Central memory CD4-positive, alpha-beta T cell (primary cell): ENCODE measurements at regions not wholly inside any gene's neighbourhood (a gene's known extent, or its start where the extent isn't known, plus 50 kb on each side); places are given as distances from the start of the nearest gene placed in this dataset.

Experiments
- DNase-seq: peaks from one replicate; pipeline ENCODE4 v3.0.0; 2022

DNA sequence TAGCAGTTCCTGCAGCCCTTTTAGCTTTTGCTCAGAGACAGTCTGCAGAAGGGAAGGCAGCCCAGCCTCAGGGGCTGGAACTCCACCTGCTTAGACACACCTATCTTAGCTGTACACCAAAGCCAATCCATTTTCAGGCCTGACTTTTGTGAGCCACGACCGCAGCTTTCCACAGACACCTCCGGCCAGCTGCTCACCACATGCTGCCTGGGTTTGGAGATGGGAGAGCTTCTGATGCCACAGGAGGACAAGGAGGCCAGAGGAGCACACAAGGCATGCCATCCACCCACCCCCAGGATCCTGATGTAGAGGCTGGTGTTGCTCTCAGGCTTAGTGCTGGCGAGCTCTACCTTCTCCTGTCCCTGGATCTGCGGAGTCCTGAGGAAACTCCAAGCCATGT lies 141.8 kb upstream of the NALF2 start:
- DNase-seq: no peak

DNA sequence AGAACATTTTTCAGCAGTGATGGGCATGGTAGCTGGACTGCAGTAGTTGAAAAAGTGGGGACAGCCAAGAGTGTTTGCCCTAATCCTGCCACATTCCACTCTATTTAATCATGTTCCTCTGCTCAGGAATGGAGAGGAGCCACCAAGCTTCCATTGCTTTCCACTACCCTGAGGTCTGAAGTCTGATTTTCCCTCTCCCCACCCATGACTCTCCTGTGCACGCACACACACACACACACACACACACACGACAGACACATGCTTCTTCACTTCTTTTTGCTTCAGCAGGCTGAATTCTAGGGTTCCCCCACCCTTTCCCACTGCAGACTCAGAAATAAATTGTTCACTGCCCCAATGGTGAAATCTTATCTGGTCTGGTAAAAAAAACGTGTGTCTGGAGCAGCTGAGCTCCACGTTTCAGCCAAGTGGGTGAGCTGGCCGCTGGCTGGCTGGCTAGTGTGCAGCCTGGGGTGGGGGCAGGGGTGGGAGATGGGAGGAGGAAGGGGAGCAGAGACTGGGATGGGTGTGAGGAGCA lies 142.7 kb upstream of the NALF2 start:
- no peak for DNase-seq

DNA sequence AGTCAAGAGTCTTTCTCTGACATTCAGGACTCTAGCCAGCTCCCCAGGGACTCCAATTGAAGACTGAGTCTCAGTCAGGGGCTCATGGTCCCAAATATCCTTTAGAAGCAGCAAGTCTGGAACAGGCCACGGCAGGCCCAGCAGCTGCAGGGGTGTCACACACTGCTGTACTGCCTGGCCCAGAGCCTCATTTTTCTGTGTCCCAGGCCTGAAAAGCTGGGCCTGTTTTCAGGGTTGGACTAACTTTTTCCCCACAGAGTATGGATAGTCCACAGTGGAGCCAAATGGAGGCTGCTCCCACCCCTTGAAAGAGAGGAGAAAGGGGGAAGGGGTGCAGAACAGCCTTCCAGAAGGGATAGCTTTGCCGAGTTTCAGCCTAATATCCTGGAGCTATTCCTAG lies 146.8 kb upstream of the NALF2 start:
- no peak for DNase-seq

DNA sequence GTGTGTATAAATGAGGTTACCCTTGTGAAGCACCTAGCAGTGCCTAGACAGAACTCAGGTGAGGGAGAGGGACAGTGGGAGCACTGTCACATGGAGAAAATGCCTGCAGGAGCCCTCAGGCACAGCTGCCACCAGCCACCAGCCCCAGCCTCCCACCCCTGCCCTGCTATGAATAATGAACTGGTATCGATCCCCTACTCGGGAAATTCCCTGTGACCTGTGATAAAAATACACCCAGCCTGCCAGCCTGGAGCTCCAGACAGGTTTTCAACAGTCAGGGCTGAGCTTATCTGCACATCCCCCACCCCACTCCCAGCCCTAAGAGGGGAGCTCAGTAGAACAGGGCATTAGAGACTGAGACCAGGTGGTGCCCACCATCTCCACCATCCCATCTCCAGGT lies 159.6 kb upstream of the PJA1 start:
- DNase-seq: no peak

DNA sequence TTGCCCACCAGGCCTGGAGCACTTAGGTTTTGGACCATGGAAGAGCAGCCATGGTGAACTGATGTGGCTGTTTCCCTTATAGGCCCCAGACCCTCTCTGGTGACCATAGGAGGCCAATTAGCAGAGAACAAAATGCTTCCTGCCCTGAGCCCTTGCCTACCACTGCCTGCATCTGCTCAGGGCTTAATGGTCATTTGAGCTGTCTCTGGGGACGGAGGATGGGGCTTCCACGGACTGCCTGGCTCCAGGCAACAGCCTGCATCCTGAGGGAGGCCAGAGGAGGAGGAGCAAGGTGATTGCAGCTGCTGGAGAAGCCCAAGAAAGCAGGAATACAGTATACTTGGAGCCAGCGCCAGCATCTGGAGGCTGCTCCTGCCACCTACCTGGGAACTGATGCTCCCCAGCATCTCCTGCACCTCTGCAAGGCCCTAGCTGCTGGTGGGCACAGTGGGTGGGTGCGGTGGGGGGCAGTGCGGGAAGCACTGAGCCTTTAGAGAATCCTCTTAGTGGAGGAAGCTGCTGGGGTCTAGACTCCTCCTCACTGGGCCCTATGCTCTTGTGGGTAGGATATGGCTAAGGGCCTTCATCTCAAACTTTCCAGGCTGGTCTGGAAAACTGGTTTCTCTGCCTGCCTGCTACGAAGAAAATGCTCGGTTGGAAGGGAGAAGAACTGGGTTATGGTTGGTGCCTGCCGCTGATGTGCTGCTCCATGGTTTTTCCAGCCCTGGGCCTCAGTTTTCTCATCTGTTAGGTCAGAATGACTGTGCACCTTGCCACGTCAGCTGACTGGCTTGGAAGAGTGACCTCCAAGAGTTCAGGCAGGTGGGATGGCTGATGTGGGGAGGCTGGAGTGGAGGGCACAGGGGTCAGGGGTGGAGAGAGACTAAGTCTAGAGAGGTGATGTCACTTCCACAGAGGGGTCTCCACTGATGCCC lies 158.8 kb upstream of the PJA1 start:
- DNase-seq: no peak

DNA sequence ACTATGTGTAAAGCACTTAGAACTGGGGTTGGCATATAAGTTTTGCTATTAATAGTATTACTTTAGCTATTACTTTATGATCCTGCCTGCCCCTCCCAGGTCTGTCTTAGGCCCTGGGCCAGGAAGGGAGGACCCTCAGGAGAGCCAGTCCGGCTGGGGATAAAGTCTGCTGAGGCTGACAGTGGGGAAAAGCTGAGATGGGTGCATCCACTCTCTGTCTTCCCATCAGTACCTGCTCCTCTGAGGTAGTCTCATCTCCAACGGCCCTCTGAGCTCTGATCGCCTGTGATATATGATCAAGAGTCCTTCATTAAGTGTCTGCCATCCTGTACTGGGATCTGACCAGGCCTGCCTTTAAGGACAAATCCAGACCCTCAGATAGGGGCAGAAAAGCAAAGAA lies 156.5 kb upstream of the PJA1 start:
- DNase-seq: no peak

DNA sequence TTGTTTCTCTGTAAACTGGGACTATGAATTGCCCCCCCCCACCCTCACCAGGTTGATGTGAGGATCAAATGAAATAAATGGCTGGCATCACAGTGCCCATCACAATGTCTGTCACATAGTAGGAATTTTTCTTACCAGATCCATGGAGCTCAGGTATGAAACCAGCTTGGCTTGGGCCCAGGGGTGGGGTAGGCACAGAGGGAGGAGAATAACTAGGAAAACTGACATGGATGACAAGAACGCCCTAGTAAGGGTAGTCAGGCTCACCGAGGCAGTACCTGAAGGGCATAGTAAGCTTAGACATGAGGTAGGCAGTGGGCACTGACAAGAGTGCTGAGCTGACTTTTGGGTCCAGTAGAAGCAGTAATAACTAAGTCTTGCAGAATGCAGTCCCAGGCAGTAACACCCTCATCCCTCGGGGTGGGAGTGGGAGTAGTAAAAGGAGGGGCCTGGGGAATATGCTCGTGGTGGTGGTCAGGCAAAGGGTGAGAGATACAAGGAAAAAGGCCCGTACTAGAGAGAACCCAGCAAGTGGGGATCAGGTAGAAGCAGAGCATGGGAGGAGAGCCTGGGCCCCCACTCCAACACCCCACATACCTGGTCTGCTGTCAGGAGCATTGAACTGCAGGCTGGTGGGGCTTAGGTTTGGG lies 155.9 kb upstream of the PJA1 start:
- no peak for DNase-seq

DNA sequence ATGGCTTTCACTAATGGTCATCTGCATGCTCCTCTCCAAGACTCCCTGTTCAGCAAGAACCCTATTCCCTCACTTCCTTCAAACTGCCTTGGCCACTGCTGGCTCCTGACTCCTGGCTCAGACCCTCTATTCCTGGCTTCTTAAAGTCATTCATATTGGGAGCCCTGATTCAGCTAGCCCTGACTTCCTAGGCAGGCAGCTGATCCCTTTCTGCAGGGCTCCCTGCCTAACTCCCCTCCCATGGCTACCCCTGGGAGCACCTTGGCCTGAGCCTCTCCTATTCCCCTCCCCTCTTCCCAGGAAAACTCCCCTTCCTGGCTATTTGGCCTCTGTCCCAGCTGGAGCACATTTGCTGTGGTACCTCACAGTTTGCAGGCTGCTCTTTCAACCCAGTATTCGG lies 154.9 kb upstream of the PJA1 start:
- no peak for DNase-seq

DNA sequence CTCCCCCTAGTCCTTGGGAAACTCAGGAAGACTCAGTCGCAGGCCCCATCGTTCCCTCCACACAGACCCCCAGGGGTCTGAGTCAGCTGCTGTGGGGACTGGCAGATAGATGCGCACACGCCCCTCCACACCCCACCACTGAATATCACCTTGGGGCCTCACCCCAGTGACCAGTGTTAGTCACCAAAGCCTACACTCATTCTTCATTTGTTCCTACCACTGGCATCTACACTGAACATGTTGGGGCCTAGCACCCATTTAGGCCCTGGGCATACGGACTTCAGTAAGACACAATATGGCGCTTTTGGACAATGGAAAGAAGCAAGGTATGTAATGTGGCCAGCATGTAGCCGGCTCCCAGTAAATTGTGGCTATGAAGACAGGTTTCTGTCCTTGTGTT lies 154.1 kb upstream of the PJA1 start:
- no peak for DNase-seq

DNA sequence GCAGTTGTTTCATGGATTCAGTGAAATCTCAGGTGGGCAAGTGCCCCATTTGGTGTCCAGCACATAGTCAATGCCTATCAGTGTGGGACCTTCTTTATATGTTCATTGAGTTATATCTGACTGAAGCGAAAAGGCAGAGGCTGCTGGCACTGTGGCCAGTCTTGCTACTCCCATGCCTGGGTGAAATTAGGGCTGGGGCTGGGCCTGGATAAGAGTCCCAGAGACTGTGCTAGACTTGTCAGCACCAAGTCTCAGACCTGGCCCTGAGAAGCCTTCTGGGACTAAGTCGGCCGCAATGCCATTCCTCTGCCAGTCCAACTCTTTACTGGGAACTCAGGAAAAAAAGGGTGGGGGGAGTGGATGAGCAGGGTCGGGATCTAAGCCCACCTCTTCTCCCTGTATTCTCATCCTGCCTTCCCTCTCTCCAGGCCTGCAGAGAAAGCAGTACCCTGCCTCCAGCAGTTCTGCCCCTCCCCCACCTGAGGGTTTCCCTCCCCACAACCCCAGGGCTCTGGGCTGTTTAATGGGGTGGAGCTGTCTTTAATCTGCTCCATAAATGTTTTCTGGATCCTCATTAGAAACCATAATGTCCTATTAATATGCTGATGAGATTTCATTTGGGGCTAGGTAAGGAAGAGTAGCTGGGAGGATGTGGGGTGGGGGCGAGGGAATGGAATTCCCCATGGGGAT lies 153.5 kb upstream of the PJA1 start:
- DNase-seq: no peak

DNA sequence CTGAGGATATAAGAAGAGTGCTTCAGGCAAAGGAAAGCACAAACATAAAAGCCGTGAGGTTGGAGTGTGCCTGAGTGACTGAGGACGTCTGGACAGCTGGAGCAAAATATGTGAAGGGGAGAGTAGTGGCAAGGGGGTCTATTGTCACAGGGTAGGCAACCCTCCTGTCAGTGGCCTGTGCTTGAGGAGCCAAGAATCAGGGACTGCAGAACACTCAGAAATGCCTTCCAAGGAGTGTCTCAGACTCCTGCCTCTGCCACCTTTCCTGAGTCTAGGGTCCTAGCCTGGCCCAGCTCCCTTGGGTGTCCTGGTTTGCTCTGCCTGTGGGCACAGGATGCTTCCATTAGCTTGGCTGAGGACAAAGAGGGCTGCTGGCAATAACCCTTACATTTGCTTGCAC lies 152.5 kb upstream of the PJA1 start:
- DNase-seq: no peak

DNA sequence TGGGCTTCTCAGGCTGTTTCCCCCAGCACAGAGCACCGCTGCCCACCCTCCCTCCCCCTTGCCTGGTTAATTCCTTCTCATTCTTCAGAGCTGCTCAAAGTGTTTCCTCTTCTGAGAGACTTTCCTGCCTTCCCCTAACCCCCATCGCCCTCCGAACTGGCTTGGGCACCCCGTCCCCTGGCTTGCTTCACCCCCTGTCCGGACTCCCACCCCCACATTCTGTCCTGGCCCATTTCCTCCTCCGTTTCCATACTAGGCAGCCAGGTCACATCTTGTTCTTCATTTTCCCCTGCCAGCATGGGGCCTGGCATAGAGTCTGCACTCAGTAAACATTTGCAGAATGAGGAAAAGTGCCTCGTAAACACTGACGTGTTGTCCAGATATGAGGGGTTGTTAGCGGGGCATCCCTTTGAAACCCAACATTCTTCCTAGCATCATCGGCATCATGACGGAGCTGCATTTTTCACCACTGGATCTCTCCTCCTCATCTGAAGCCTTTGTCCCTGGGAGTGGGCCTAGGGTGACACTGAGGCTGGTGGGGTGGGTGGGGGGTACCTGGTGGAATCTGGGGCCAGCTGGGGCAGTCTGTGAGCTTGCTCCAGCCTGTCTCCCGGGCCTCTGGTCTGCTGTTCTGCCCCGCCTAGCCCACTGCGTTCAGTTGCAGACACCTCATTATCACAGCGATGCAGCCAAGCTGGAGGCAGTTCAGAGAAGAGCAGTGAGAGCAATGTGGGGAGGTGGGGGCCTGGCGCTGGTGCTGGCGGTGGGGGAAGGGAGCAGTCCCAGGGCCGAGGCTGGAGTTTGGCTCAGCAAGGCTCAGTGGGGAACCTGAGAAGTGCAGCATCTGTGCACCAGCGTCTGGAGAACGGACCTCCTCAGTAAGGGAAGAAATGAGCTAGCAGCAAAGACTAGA lies 149.4 kb upstream of the PJA1 start:
- DNase-seq: no peak

DNA sequence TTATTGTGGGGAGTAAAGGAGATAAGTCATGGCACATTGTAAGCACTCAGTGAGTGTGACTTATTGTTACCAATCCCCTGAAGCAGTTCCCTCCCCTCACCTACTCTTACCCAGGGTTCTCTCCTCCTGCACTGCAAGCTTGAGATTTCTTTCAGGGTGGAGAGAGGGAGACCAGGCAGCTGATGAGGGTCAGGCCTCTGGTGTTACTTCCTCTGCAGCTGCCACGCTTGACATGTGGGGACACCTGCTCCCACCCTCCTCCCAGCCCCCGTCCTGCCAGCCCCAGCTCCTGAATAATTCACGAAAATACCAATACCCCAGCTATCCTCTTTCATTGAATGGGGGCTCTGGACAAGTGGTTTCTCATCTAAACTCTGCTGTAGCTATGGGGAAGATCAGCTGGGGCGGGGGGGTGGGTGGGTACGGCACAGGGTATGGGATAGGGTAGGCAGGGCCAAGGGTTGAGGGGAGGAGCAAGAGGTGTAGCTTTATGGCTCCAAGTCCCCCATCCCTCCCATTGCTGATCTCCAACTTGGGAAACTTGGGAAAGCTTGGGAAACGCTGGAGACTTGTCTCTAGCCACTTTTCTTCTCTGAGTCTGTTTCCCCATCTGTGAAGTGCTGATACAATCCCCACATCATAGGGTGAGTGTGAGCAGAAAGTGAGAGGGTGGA lies 148.5 kb upstream of the PJA1 start:
- DNase-seq: no peak

DNA sequence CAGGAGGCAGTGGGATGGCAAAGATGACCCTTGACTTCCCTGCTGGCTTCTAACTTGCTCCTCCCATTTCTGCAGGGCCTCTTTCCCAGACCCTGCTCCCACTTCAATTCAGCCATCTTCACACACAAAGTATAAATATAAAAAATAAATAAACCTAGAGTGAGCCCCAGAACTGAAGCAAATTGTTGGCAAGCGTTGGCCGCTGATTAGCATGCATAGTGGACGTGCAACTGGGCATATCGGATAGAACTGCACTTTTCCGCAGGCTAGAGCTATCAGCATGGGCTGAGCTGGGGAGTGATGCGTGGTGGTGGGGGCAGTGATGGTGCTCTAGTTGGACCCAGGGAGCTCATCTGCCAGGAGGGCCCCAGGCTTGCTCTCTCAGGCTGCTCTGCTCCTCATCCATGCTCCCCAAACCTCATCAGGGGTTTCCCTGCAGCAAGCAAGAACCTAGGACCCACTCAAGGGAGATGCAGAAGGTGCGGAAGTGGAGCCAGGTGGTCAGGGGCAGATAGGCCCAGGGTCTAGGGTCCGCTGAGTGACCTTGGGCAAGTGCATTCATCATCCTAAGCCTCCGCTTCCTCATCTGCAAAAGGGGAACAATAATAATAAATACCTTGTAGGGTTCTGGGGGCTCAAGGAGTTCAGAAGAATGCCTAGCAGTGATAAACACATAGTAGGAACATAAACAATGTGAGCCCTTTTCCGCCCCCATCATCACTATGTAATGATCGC lies 146.8 kb upstream of the PJA1 start:
- DNase-seq: no peak

DNA sequence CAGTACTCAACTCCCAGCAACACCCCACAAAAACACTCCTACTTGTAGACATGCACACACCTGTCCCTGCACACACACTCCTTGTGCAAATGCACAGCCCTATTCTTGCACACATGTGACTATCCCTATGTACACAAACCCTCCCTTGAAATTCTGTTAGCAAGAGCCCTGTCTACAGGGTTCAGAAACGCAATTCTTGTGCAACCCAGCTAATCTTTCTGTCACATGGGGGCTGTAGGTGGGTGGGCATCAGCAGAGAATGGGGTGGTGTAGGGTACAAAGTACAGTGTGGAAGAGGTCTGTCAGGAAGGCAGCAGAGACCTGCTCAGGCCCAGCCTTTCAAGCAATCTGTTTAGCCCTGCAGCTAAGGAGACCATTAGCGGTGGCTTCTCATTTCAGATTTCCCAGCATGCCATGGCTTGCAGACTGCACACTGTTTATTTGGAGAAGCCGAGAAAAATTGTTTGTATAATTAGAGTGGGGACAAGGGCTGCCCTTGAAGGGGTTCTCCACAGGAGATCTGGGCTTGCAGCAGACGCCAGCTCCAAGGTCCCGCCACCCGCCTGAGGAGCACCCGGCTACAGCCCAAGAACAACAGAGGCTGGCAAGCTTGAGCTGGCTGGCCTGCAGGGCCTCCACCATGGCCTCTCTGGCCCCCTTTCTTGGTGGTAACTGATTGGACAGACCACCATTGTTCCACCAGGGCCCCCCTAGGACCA lies 144.0 kb upstream of the PJA1 start:
- no peak for DNase-seq

DNA sequence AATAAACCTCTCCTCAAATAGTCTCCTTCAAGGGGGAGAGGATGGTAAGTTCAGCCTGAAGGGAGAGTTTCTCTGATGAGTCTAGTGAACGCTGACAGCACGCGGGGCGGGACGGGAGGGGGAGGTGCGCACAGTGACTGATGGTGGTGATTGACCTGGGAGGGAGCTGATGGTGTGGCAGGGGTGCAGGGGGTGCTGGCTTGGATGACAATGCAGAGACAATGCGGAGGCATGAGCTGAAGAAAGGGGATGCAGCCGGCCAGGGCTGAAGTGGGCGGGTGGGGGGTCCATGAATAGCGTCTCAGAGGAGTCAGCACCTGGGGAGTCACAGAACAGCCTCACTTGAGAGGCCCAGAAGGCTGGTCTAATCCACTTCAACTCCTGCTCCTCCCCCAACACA lies 142.5 kb upstream of the PJA1 start:
- no peak for DNase-seq

DNA sequence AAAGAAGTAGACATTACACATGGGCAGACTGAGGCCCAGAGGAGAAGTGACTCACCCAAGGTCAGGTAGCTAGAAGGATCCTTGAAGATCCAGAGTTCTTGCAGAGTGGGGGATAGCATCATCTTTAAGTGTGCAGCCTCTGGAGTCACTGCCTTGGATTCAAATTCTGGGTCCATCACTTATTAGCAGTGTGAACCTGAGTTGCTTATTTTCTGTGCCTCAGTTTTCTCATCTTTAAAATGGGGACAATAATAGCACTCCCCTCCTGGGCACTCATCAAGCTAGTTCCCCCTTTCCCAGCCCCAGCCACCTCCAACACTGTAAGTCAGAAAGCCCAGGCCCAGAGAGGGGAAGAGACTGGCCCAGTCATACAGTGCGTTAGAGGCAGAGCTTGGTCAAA lies 141.8 kb upstream of the PJA1 start:
- no peak for DNase-seq

DNA sequence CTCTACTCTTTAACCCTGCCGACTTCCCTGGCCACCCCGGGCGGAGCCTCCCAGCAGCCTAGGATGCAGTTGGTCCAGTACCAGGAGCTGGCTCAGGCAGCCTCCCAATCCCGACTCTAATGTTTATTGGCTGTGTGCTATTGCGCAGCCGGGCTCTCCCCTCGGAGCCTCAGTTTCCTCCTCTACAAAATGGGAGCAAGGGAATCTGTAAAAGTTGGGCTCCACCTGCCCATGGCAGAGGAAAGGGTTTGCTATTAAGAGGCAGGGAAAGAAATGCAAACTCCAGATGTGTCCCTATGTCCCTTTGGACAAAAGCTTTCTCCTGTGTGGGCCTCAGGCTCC lies 140.8 kb upstream of the PJA1 start:
- DNase-seq: no peak

DNA sequence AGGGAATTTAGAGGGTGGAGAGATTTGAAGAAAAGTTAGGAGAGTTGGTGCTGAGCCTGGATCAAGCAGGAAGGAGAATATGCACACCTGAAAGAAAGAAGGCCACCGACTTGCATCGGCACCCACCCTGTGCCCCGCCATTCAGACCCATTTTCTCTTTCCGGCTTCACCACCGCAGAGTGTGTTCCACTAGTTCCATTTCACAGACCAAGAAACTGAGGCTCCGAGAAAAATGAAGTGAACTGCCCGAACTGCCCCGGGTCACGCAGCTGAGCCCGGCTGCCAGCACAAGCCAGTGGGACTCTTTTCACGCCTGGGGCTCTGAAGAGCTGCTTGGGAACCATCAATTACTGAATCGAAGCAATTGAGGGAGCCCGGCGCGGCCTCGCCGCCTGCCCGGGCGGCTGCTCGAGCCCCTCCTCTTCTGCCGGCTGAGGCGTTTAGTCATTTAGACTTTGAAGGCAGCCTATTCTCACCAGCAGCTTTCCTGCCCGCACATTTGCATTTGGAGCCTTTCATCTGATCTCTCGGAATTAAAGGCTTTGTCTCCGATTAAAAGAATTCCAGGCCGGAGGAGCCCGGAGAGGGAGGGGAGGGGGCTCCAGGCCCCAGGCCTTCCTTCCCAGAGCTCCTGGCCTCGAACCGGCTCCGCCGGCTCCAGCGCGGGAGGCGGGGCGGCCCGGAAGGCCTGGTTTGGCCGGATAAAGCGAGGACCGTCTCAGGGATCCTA lies 140.2 kb upstream of the PJA1 start:
- no peak for DNase-seq

DNA sequence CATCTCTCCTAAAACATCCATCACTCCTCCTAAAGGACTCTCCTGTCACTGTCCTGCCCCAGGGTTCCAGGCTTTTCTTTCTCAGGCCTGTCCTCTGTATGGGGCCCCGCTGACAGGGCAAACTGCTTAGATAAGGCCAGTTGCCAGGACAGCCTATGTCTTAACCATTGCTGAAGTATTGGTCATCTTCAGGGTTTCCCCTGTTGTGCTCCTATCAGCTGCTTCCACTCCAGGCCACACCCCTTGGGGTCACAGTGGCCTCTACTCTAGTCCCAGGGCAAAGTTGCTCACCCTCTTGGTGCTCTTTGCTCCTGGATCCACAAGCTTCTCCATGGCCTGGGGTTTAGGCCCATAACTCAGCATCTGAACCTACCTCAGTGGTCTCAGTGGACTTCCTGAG lies 138.0 kb upstream of the PJA1 start:
- DNase-seq: no peak
